Skin of body (tissue), 1 donor: ENCODE measurements at regions not wholly inside any gene's neighbourhood (a gene's known extent, or its start where the extent isn't known, plus 50 kb on each side); places are given as distances from the start of the nearest gene placed in this dataset.

ENCODE experiments used
- DNase-seq: peaks from one replicate; lab custom pipeline; 2025; lab: John Stamatoyannopoulos, UW

DNA sequence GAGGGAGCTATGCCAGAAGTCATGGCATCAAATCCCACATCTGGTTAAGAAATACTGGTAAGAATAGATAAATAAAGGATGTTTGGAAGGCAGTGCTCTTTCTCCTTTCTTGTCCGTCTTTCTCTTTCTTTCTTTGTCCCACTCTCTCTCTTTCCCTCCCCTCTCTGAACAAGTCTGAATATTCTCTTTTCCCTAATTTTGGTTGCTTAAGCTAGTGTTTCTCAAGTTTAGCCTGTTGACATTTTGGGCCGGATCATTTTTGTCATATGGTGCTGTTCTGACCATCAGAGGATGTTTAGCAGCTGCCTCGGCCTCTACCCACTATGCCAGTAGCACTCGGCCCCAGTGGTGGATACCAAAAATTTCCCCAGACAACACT lies 405.3 kb upstream of the C2CD4B start:
- no peak for DNase-seq

DNA sequence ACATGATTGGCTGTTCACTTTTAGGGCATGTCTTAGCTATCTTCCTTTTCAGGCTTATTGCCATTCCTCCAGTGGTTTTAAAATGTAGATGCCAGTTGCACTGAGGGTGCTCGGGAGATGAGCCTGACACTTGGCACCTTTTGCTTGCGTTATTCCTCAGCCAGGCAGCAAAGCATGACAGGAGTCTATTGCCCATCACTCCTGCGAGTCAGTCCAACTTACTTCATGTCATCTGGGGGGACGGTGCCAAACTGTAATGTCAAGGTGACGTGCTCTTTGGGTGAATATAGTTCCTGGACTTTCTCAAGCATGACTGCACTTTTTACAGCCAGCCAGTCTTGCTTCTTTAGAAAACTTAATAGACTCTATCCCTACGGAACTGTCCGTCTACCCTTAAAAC lies 406.0 kb upstream of the C2CD4B start:
- DNase-seq = no peak

DNA sequence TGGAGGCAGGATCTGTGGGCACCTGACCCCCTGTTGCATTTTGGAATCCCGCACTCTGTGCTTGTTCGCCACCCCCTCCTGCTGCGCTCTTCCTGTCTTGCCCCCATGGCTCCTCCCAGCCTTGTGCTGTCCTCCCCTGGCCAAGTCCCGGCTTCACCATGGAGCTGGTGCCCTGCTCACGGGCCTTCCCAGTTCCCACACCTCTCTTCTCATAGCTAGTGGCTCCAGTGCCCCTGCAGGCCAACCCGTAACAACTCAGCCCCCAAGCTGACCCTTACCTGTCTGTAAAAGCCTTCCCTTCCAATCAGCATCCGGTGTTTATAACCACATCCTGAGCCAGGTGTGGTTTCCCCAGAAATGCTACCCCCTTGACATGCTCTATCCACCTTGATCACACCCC lies 407.7 kb upstream of the C2CD4B start:
- DNase-seq = no peak

DNA sequence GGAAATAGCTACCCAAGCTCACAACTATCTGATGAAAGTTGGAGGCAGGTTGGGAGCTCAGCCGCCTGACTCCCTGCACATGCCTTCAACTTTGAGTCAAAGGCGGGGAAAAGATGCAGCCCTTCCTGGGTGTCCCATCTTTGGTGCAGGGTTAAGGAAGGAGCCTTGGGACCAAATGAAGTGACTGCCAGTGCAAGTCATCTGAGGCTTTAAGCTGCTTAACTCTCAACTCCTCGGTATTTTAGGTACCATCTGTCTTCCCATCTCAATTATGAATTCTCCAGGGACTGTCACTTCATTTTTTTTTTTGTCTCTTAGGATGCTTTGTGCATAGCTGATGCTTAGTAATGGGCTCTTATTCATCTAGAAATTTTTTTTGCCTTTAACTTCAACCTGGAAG lies 408.8 kb upstream of the C2CD4B start:
- DNase-seq = no peak

DNA sequence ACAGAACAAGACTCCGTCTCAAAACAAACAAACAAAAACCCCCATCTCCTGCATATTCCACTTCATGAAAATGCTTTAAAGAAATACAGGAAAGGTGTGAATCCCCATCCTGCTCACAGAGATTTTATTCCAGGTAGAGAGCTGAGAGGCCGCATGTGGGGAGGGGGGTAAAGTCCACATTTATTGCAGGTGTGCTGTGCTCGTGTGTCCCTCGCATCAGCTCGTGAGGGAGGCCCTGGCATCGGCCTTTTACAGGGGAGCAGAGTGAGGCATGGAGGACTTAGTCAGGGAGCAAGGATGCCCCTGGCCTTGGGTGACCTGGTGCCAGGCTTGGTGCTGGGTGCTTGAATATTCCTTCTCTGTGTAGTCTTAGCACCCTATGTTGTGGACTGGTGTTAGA lies 413.5 kb upstream of the C2CD4B start:
- DNase-seq = no peak

DNA sequence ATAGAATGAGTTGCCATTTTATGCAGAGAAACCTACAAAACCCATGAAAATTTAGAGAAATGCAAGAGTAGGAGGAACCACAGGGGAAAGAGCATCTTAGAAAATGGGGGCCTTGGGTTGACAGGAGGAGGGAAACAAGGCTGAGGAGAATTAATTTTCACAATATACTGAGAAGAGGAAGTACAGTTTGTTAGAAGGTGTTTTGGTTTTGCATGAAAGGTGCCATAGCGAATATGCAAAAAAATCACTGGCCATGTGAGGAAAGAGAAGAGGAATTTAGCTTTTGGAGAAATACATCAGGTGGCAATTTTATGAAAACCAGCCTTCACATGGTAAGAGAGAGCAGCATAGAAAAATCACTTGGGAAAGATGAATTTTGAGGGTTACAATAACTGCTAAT lies 413.9 kb upstream of the C2CD4B start:
- no peak for DNase-seq

DNA sequence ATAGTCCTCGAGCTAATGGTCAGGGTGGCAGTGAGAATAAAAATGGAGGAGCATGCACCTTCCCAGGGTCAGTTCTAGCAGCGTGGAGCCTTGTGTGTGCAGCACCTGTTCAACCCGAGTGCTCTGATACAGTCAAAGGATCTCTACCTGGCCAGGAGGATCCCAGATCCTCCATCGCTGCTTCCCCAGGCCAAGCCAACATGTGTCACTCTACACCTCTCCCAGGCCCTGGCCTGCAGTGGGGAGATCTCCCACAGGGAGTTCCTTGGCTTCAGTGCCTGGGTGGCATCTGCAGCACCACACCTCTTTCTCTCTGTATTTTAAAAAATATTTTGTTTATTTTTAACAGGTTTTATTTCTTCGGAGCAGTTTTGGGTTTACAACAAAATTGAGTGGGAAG lies 414.8 kb upstream of the C2CD4B start:
- no peak for DNase-seq

DNA sequence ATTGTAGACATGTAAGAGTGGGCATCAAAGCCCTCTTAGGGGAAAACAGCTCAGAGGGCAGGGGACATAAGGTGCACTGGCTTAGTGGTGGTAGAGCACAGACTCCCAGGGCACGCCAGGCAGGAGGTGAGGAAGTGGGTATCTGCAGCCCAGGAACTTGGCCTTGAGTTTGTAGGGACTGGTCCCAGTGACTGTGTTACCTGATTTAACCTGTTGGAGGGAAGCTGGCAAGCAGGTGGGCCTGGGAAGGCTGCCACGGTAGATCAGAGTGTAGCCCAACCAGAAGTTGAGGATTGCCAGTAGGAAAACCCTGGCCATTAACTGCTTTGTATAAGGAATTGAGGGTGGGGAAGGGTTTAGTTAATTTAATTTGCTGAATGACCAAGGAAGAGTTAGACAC lies 417.5 kb upstream of the C2CD4B start:
- DNase-seq = no peak

DNA sequence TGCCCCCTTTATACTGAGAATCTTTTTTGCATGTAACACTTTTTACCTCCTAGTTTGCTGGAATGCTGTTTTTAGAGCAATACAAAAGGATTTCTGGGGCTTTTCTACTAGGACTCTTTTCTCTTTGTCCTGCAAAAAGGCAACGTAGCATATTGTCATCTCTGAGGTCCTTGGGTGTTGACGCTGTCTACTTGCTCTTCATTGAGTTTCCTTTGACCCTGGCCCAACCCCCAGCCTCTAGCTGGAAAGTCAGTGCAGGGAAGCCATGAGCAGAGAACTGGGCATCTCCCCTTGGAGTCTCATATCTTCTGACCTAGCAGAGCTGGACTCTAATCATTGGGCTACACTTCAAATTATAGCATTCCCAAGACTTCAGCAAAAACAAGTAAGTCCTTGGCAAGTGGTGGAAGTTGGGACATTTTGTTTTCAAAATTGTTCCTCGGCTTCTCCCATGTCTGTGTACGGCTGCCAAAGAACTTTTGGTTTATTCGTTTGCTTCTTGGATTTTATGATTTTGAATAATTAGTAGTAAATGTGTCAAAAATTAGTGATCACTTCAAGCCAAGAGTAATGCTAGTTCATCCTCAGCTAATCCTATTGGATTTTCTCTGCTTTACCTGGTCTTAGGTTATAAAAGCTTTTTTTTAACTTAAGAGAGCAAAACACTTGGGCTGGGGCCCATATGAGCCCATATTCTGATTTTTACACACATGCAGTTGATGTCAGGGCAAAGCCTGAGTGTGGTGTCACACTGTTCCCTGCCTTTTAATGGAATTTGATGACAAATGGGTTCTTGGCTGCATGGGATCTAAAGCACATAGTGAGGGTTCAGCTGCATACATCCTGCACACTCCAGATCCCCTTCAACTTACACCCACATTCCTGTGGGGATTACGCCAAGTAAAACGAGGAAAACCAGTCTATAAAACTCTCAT lies 419.5 kb upstream of the C2CD4B start:
- DNase-seq = no peak

DNA sequence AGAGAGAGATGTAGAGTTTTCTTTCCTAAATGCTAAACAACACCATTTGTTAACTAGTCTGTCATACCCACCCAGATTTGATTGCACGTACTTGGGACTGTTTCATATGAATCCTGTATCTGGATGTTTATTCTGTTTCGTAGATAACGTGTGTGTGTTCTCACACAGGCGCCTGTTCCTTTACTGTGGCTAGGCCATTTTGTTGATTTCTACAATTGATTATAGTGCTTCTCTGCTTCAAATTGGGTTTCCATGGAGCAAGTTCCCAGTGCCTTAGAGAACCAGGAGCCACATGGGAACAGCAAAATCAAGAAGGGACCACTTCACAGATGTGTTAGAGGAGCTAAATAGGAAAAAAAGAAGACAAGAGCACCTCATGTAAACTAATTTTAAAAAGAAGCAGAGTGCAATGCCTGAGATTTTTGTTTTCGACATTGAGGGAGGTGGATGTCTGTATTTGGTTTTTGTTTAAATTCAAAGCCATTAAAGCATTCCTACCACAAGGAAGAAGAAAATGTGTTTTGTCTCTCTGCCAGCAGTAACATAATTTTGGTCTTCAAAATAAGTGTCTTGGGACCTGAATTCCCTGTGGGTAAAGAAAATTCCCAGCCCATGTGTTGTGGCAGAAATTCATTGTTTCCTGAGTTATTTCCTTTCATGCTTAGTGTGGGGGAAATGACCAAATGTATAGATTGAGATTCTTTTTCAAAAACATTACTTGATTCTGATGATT lies 424.0 kb upstream of the C2CD4B start:
- DNase-seq = peak; percentile 58

DNA sequence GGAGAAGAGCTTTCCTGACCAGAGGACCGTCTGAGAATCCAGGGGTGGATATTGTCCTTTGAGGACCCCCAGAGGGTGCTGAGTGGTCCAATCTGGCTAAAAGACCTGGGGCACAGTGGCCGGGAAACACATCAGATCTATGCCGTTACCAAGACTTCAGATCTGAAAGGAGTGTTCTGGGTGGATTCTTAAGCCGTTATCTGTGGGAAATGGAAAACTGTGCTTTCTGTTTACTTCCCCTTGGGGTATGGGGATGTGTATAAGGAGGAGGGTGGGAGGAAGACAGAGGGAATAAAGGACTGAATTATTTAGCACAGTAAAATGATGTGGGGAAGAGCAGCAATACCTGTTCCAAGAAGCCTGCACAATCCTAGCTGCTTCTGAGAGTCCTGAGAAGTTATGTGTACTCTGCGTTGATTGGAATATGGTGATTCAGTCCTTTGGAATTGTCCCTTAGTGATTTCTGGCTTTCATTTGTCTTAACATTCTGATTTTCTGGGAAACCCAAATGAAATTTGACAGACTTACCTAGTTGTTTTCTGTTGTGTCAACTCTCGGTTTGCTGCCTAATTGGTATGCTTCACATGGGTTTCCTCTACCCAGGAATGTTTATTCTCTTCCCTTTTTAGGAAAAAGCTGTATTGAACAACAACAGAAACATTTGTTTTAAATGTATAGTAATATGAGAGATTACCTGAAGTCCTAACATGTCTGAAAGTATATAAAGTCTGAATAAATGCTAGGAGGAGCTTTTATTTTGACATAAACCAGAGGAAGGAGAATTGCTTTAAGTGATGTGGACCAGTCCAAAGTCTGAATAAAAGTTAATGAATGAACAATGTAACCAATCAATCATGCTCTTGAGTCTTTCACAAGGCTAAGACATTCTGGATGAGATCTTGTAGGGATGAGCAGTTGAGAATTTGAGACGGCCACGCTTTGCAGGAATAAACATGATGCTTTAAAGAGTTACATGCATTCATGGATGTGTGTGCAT lies 427.1 kb upstream of the C2CD4B start:
- DNase-seq = no peak

DNA sequence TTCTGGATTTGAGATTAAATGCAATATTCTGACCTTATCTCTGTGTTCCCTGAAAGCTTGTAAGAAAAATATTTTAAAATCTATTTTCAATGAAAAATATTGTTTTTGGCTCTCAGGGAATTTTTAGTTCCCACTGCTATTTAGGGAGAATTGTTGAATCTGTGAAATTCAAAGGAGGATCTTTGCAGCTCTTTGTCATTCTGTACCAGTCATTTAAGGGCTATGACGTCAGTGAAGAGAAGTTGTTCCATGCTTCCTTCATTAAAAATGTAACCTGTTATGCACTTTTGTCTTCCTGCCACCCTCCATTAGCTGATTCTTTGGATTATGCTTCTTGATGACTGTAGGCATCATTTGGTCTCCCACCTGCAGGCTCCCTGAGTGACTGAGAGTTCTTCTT lies 427.8 kb upstream of the C2CD4B start:
- DNase-seq = no peak

DNA sequence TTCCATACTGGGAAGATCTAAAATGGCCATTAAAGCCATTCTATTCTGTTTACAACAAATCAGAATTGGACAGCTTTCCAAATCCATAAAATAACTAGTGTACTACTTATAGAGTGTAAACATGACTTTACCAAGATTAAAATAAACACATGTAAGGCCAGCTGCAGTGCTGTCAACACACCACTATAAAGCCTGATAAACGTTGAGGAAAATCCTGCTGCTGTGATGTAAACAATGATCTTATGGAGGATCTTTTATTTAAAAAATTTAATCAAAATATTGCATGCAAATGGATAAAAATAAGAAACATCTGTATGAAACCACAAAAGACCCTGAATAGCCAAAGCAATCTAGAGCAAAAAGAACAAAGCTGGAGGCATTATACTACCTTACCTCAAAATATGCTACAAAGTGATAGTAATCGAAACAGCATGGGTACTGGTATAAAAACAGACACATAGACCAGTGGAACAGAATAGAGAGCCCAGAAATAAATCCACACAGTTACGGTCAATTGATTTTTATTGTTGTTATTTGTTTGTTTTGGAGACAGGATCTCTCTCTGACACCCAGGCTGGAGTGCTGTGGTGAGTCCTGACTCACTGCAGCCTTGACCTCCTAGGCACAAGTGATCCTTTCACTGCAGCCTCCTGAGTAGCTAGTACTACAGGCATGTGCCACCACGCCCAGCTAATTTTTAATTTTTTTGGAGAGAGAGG lies 428.8 kb upstream of the C2CD4B start:
- peak; percentile 39 for DNase-seq

DNA sequence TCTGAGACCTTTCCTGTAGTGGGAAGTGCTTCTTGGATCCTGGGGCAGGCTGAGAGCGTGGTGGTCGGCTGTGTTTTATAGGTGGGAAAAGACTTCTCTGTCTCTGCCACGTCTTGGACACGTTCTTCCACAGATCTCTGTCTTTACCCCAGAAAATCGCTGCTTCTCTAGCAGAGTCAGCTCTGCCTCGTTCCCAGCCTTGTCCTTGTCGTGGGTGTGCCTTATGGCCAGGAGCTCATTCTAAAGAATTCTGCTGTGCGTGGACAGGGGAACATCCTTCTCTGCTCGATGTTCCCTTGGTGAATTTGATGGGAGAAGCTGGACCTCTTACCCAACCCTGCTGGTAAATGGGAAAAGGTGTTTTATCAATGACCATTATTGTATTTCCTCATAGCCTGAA lies 433.1 kb upstream of the C2CD4B start:
- DNase-seq = no peak

DNA sequence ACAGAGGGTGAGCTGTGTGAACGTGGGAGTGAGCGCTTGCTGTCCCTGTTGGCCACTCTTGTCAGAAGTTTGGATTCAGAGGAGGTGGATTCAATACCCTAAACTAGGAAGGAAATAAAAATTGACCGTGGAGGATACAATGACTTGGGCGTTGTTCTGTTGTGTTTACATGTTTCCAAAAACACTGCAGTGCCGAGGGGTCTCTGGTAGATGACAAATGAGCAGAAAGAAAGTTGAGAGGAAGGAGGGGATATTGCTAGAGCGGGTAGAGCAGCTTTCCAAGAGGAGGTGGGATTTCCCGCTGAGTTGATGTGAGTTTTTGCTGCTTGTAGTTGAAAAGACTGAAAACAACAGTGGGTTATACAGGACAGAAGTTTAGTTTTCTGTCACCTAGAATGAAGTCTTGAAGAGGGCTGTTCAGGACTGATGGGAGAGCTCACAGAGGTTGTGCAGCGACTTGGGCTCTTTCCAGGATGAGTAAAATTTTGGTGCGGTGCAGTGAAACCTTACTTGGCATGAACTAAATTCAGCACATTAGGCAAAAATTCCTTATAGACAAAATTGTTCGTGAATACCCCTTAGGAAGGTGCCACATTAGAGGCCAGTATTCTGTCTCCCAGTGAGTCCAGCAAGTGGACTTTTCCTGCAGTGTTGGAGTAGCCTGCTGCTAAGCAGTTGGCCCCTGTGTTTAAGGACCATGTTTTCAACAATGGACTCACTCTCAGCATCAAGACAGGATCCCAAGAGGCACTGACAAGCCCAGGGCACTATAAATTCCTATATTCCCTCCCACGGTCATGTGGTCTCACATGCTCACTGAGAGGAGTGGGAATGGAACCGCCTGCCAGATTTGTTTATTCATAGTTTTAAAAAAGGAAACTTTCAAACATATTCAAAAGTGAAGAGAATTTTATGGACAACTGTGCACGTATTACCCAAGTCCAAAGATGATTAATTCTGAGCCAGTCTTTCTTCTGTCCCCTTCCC lies 435.0 kb upstream of the C2CD4B start:
- DNase-seq = no peak

DNA sequence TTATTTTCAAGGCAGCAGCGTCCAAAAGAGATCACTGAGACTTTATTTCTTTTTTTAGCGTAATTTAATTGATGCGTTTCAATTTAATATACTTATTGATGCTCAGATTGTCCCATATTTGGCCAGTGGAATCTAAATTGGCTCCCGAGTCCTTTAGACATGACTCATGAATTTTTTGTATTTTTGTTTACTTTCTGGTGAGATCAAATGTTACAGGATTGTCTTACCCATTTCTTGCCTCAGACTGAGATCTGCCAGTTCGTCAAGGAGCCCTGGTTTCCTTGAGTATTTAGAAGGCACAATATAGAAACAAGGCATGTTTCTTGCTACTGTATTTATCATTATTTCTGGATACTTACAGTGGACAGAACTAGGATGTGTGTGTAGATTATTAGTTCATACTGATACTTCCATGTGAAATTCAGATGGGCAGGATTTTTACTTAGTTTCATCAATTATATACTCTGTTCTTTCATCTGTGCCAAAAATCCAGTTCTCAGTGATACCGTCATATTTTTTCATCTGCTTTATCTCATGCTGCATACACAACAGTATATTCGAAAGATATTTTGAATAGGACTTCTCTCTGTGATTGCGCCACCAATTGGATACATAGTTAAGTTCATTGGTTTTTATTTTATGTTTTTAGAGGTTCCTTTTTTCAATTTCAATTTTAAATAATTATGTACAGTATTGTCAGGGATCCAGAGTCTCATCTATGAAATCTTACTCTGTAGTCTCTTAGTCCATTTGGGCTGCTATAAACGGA lies 436.9 kb upstream of the C2CD4B start:
- no peak for DNase-seq

DNA sequence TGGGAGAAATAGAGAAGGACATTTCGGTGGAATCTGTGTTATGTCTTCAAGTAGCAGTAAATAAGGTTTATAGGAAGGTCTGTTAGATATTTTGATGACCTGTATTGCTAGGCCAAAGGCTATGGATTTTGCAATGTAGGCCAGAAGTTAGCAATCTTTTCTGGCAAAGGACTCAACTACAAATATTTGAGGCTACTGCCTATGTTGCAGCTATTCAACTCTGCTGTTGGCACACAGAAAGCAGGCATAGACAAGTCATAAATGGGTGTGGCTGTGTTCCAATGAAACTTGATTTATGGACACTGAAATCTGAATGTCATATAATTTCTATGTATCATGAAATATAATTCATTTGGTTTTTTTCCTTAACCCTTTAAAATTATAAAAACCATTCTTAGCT lies 438.7 kb upstream of the C2CD4B start:
- no peak for DNase-seq

DNA sequence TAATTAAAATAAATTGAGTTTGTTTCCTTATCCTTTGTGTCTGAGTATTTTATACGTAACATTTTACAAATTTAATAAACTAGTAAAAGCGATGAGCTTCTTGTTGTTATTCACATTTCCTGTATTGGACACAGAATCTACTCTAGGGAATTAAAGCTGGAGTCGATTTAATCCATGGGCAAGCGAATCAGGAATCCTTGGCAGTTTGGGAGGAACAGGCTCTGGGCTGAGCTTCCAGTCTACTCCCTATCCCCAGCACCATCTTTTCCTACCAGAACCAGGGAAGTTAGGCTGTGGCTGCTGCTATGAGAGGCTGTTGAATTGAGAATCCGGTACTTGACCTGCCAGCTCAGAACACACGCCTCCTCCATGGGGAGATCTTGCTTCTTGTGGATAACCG lies 437.3 kb upstream of the TPM1 start:
- DNase-seq = no peak
